HG03457 (cell line): ENCODE measurements at regions not wholly inside any gene's neighbourhood (a gene's known extent, or its start where the extent isn't known, plus 50 kb on each side); places are given as distances from the start of the nearest gene placed in this dataset.

Experiments used
- ATAC-seq: cut with Tn5 transposase; IDR thresholded peaks from one replicate; pipeline ENCODE4 v1.9.1; 2021; ENCODE audit warnings: moderate number of reproducible peaks; ENCODE audit not compliant: unreplicated experiment

GRCh38 chr4:36779601-36780000, 464.9 kb upstream of the NWD2 start:
- no peak for ATAC-seq

GRCh38 chr4:36785973-36786372, 458.6 kb upstream of the NWD2 start:
- no peak for ATAC-seq

- no peak for ATAC-seq
These were observed 458.0 kb upstream of the NWD2 start for GRCh38 chr4:36786519-36786918.

- ATAC-seq = no peak
These were observed 449.8 kb upstream of the NWD2 start for GRCh38 chr4:36794716-36795115.

GRCh38 chr4:36812149-36812548, 432.4 kb upstream of the NWD2 start:
- no peak for ATAC-seq

GRCh38 chr4:36815536-36815935, 429.0 kb upstream of the NWD2 start:
- ATAC-seq = no peak

- no peak for ATAC-seq
These were observed 421.2 kb upstream of the NWD2 start for GRCh38 chr4:36823199-36823967.

GRCh38 chr4:36824682-36825081, 419.9 kb upstream of the NWD2 start:
- ATAC-seq = no peak

GRCh38 chr4:36835246-36835645, 409.3 kb upstream of the NWD2 start:
- ATAC-seq = no peak

GRCh38 chr4:36841583-36842326, 402.8 kb upstream of the NWD2 start:
- no peak for ATAC-seq

- no peak for ATAC-seq
These were observed 400.1 kb upstream of the NWD2 start for GRCh38 chr4:36844448-36844847.

GRCh38 chr4:36852856-36853255, 391.7 kb upstream of the NWD2 start:
- no peak for ATAC-seq

GRCh38 chr4:36854554-36854953, 390.0 kb upstream of the NWD2 start:
- no peak for ATAC-seq

- ATAC-seq = no peak
These were observed 380.9 kb upstream of the NWD2 start for GRCh38 chr4:36863601-36864000.

- ATAC-seq = no peak
These were observed 374.4 kb upstream of the NWD2 start for GRCh38 chr4:36870121-36870520.

- ATAC-seq = no peak
These were observed 371.9 kb upstream of the NWD2 start for GRCh38 chr4:36872679-36873078.

GRCh38 chr4:36884151-36884550, 360.4 kb upstream of the NWD2 start:
- no peak for ATAC-seq

- no peak for ATAC-seq
These were observed 352.6 kb upstream of the NWD2 start for GRCh38 chr4:36891971-36892370.

- no peak for ATAC-seq
These were observed 344.0 kb upstream of the NWD2 start for GRCh38 chr4:36900446-36900987.

- ATAC-seq = no peak
These were observed 339.7 kb upstream of the NWD2 start for GRCh38 chr4:36904823-36905222.

GRCh38 chr4:36914106-36914505, 330.4 kb upstream of the NWD2 start:
- no peak for ATAC-seq

- ATAC-seq = no peak
These were observed 328.8 kb upstream of the NWD2 start for GRCh38 chr4:36915717-36916116.
